CD14-positive monocyte (primary cell): ENCODE measurements at regions not wholly inside any gene's neighbourhood (a gene's known extent, or its start where the extent isn't known, plus 50 kb on each side); places are given as distances from the start of the nearest gene placed in this dataset.

Experiments used
- DNase-seq, 3 donors: peaks; one replicate each; pipeline ENCODE4 v3.0.0-alpha.2; 2011 to 2022
- H2AFZ ChIP-seq: 2 replicates; pipeline ENCODE4 v1.6.0; 2012; ENCODE audit warnings: mild to moderate bottlenecking, low read depth, low read length, inconsistent platforms; ENCODE audit not compliant: insufficient read depth, poor library complexity, severe bottlenecking
- H3K27ac ChIP-seq, 2 donors: 1 replicate in 1 of 2; 2 replicates in 1 of 2; pipeline ENCODE4 v1.5.1; 2012 to 2013; ENCODE audit warnings: low read length in 2 of 2, control low read depth in 1 of 2, inconsistent platforms in 1 of 2, low read depth in 1 of 2, mild to moderate bottlenecking in 1 of 2
- H3K27me3 ChIP-seq, 2 donors: one replicate each; pipeline versions ENCODE4 v1.6.0 to v1.6.1; 2011 to 2013; ENCODE audit warnings: low read length in 2 of 2; ENCODE audit not compliant: control insufficient read depth in 2 of 2, insufficient read depth in 2 of 2
- H3K36me3 ChIP-seq, 2 donors: replicated peaks in 1 of 2; 1 replicate in 1 of 2; 2 replicates in 1 of 2; pipeline versions ENCODE4 v1.5.1 to v1.6.1; 2012 to 2013; ENCODE audit warnings: low read length in 2 of 2, control low read depth in 1 of 2, inconsistent platforms in 1 of 2, mild to moderate bottlenecking in 1 of 2; ENCODE audit not compliant: insufficient read depth in 2 of 2, control insufficient read depth in 1 of 2
- H3K4me1 ChIP-seq, 2 donors: 1 replicate in 1 of 2; 2 replicates in 1 of 2; pipeline versions ENCODE4 v1.5.1 to v1.6.1; 2012 to 2013; ENCODE audit warnings: low read length in 2 of 2, control low read depth in 1 of 2, inconsistent platforms in 1 of 2, mild to moderate bottlenecking in 1 of 2, moderate library complexity in 1 of 2; ENCODE audit not compliant: insufficient read depth in 2 of 2, control insufficient read depth in 1 of 2
- H3K4me2 ChIP-seq: replicated peaks from 2 replicates; pipeline ENCODE3; 2012; ENCODE audit warnings: low read length, moderate library complexity, mild to moderate bottlenecking; ENCODE audit not compliant: poor library complexity, severe bottlenecking; ENCODE audit errors: extremely low read depth
- H3K4me3 ChIP-seq, 3 experiments: fragments of 200-600 bp in 1 of 3; sonication (generic) in 1 of 3; replicated peaks in 1 of 3; 1 replicate in 2 of 3; 2 replicates in 1 of 3; pipeline ENCODE4 v1.5.1; 2011 to 2013; ENCODE audit warnings: low read length in 3 of 3, mild to moderate bottlenecking in 3 of 3, control low read depth in 2 of 3, low read depth in 2 of 3, inconsistent platforms in 1 of 3, moderate library complexity in 1 of 3
- H3K79me2 ChIP-seq: 2 replicates; pipeline ENCODE4 v1.6.0; 2012; ENCODE audit warnings: mild to moderate bottlenecking, control low read depth, inconsistent platforms, low read length, moderate library complexity; ENCODE audit not compliant: insufficient read depth
- H3K9ac ChIP-seq: 2 replicates; pipeline ENCODE4 v1.6.0; 2017; ENCODE audit warnings: low read length, mild to moderate bottlenecking; ENCODE audit not compliant: insufficient read depth, poor library complexity, severe bottlenecking
- H3K9me3 ChIP-seq, 2 donors: replicated peaks in 1 of 2; 1 replicate in 1 of 2; 2 replicates in 1 of 2; pipeline versions ENCODE4 v1.5.1 to v1.6.1; 2012 to 2013; ENCODE audit warnings: low read length in 2 of 2, control low read depth in 1 of 2; ENCODE audit not compliant: control insufficient read depth in 1 of 2, insufficient read depth in 1 of 2
- H4K20me1 ChIP-seq: 2 replicates; pipeline ENCODE4 v1.6.0; 2012; ENCODE audit warnings: mild to moderate bottlenecking, low read length, control low read depth, moderate library complexity; ENCODE audit not compliant: insufficient read depth
- H3K27ac Mint-ChIP-seq, 7 donors: one replicate each; pipeline ENCODE4 v1.8.0; 2020; ENCODE audit warnings: mild to moderate bottlenecking in 7 of 7, mixed read lengths in 7 of 7, moderate library complexity in 6 of 7, inconsistent platforms in 2 of 7
- H3K27me3 Mint-ChIP-seq, 3 donors: one replicate each; pipeline ENCODE4 v1.8.0; 2021 to 2022; ENCODE audit warnings: low read depth in 3 of 3, mild to moderate bottlenecking in 3 of 3, mixed read lengths in 3 of 3, moderate library complexity in 3 of 3, inconsistent platforms in 1 of 3
- H3K36me3 Mint-ChIP-seq, 2 donors: one replicate each; pipeline ENCODE4 v1.8.0; 2020; ENCODE audit warnings: mixed read lengths in 2 of 2, inconsistent platforms in 1 of 2, mild to moderate bottlenecking in 1 of 2
- H3K4me1 Mint-ChIP-seq: one replicate; pipeline ENCODE4 v1.8.0; 2020; ENCODE audit warnings: mild to moderate bottlenecking, mixed read lengths
- H3K4me3 Mint-ChIP-seq, 2 donors: one replicate each; pipeline ENCODE4 v1.8.0; 2020; ENCODE audit warnings: mild to moderate bottlenecking in 2 of 2, mixed read lengths in 2 of 2, moderate library complexity in 1 of 2
- H3K9me3 Mint-ChIP-seq, 7 donors: one replicate each; pipeline ENCODE4 v1.8.0; 2020 to 2022; ENCODE audit warnings: mixed read lengths in 7 of 7, mild to moderate bottlenecking in 6 of 7, moderate library complexity in 6 of 7, inconsistent platforms in 2 of 7
- WGBS: methylation state at CpG from one replicate; pipeline ENCODE4 v1.1.5; 2013; ENCODE audit warnings: missing lambda C conversion rate; ENCODE audit not compliant: insufficient coverage; 5-methylcytosine and 5-hydroxymethylcytosine counted together
- intact Hi-C, 2 donors: fragments of 100-400 bp; cut with micrococcal nuclease; formaldehyde crosslinking; loops; one replicate each; pipeline versions ENCODE4 v1.15.0 to v1.15.1; 2023
- TF ChIP-seq, protein P1 (sequence below): fragments of 200-600 bp; IDR thresholded peaks from one replicate; pipeline ENCODE4 v1.8.0; 2022; ENCODE audit warnings: antibody characterized with exemption, mild to moderate bottlenecking

GRCh38 chr9:106588626-106589025, 274.3 kb upstream of the ZNF462 start:
- no peak overlapping the region for H3K27ac Mint-ChIP-seq
- H4K20me1 ChIP-seq = no peaks in the 10 kb centered on the region
- H3K27me3 Mint-ChIP-seq = peaks cover 0 to 2% (median 0%) of the 10 kb centered on the region in 3 donors
- no peak overlapping the region for H3K4me3 Mint-ChIP-seq
- no peaks in the 10 kb centered on the region for H3K9me3 ChIP-seq
- no peaks in the 10 kb centered on the region for H3K36me3 Mint-ChIP-seq
- no peaks in the 10 kb centered on the region for H3K79me2 ChIP-seq
- H3K9me3 Mint-ChIP-seq = peaks cover 0 to 5% (median 3%) of the 10 kb centered on the region in 7 donors
- TF ChIP-seq, protein P1, sequence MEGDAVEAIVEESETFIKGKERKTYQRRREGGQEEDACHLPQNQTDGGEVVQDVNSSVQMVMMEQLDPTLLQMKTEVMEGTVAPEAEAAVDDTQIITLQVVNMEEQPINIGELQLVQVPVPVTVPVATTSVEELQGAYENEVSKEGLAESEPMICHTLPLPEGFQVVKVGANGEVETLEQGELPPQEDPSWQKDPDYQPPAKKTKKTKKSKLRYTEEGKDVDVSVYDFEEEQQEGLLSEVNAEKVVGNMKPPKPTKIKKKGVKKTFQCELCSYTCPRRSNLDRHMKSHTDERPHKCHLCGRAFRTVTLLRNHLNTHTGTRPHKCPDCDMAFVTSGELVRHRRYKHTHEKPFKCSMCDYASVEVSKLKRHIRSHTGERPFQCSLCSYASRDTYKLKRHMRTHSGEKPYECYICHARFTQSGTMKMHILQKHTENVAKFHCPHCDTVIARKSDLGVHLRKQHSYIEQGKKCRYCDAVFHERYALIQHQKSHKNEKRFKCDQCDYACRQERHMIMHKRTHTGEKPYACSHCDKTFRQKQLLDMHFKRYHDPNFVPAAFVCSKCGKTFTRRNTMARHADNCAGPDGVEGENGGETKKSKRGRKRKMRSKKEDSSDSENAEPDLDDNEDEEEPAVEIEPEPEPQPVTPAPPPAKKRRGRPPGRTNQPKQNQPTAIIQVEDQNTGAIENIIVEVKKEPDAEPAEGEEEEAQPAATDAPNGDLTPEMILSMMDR = no peak
- DNase-seq = no peak
- intact Hi-C loops = no loop called here
- H2AFZ ChIP-seq = no peak overlapping the region
- no peaks in the 10 kb centered on the region for H3K27me3 ChIP-seq
- H3K4me1 Mint-ChIP-seq = no peaks in the 10 kb centered on the region
- no peaks in the 10 kb centered on the region for H3K36me3 ChIP-seq
- no peak overlapping the region for H3K27ac ChIP-seq
- WGBS = 86% methylated on average over 3 of the region's 5 CpGs
- H3K4me2 ChIP-seq = no peak overlapping the region
- no peaks in the 10 kb centered on the region for H3K4me1 ChIP-seq
- no peak overlapping the region for H3K9ac ChIP-seq
- H3K4me3 ChIP-seq = no peak overlapping the region

- Mint-ChIP-seq H3K4me3 (no peak overlapping the region), H3K4me1 (no peaks in the 10 kb centered on the region), H3K27me3 (peaks cover 0 to 2% (median 0%) of the 10 kb centered on the region in 3 donors), H3K9me3 (peaks cover 0 to 5% (median 0%) of the 10 kb centered on the region in 7 donors), H3K36me3 (no peaks in the 10 kb centered on the region), H3K27ac (no peak overlapping the region)
- Histone ChIP-seq H3K4me1 (no peaks in the 10 kb centered on the region), H3K4me3 (no peak overlapping the region), H3K9me3 (no peaks in the 10 kb centered on the region), H3K9ac (no peak overlapping the region), H3K36me3 (no peaks in the 10 kb centered on the region), H3K27me3 (no peaks in the 10 kb centered on the region), H3K27ac (no peak overlapping the region), H4K20me1 (no peaks in the 10 kb centered on the region), H3K79me2 (no peaks in the 10 kb centered on the region), H3K4me2 (no peak overlapping the region), H2AFZ (no peak overlapping the region)
- no peak for DNase-seq
- no CpG with 5 or more reads among the region's 4 CpGs for WGBS
- intact Hi-C loops = no loop called here
- TF ChIP-seq, protein P1 = no peak
These were observed 272.0 kb upstream of the ZNF462 start for GRCh38 chr9:106590759-106591505.
